ENCODE measurements at regions not wholly inside any gene's neighbourhood (a gene's known extent, or its start where the extent isn't known, plus 50 kb on each side); places are given as distances from the start of the nearest gene placed in this dataset.

GRCh38 chrX:5829469-5829868 lies 399.2 kb downstream of the NLGN4X start:
- in situ Hi-C loops (cut with MboI): no loop called here
- RAD21 ChIA-PET (ENCODE audit: unreplicated experiment): no interaction called here

More at GRCh38 chrX:5829469-5829868, 399.2 kb downstream of the NLGN4X start:
- WGBS (ENCODE audit: insufficient coverage, insufficient replicate concordance, low lambda C conversion rate, missing lambda C conversion rate): 23% methylated on average over 3 of the region's 3 CpGs
- no peak for DNase-seq (ENCODE audit: low read depth, low spot score)
- no peak overlapping the region for H2AFZ ChIP-seq (ENCODE audit: control insufficient read depth, low read depth, low read length)
- no peaks in the 10 kb centered on the region for H3K27me3 ChIP-seq (replicated peaks in 1 of 2; ENCODE audit: control insufficient read depth in 2 of 2, insufficient read depth in 2 of 2, low read length in 1 of 2)
- no peak overlapping the region for H3K4me2 ChIP-seq (ENCODE audit: control insufficient read depth, insufficient read depth)
- ChIA-PET CTCF (no interaction called here), SMC1A (ENCODE audit: uncharacterized antibody, unreplicated experiment) (no interaction called here), POLR2A (no interaction called here)
- no peaks in the 10 kb centered on the region for H4K20me1 ChIP-seq (ENCODE audit: control insufficient read depth, insufficient read depth)
- H3K79me2 ChIP-seq (ENCODE audit: control insufficient read depth, insufficient read depth, low read length): no peaks in the 10 kb centered on the region
- no peak overlapping the region for H3K4me3 ChIP-seq
- no peak for FAIRE-seq
- no peak for TF ChIP-seq IRF5 (IDR thresholded peaks at IDR 0.05; ENCODE audit: borderline replicate concordance)
- TF ChIP-seq CBX3 (IDR thresholded peaks at IDR 0.05; ENCODE audit: borderline replicate concordance, low read depth): no peak
- TF ChIP-seq ZNF384 (IDR thresholded peaks at IDR 0.05; ENCODE audit: borderline replicate concordance, low read depth, low read length): no peak
- no peak for TF ChIP-seq JUND (IDR thresholded peaks at IDR 0.05; ENCODE audit: low read depth, low read length)
- no peak for TF ChIP-seq TBL1XR1 (IDR thresholded peaks at IDR 0.05; ENCODE audit: low read depth, low read length)
- TF ChIP-seq ZBTB11 (CRISPR knock-in tag; IDR thresholded peaks at IDR 0.05): no peak
- TF ChIP-seq REST (IDR thresholded peaks at IDR 0.05; ENCODE audit: low read depth, low read length): no peak
- TF ChIP-seq MAX (IDR thresholded peaks at IDR 0.05; ENCODE audit: low read depth, low read length): no peak
- TF ChIP-seq CREM (IDR thresholded peaks at IDR 0.05; ENCODE audit: low read depth): no peak
- no peak for TF ChIP-seq ZBED1 (IDR thresholded peaks at IDR 0.05; ENCODE audit: borderline replicate concordance)
- no peak for TF ChIP-seq RUNX3 (IDR thresholded peaks at IDR 0.05; ENCODE audit: low read length)
- no peak for TF ChIP-seq CHD4 (IDR thresholded peaks at IDR 0.05)
- no peak for TF ChIP-seq MLLT1 (IDR thresholded peaks at IDR 0.05)
- TF ChIP-seq GABPA (IDR thresholded peaks at IDR 0.05; ENCODE audit: low read depth): no peak
- no peak for TF ChIP-seq ATF7 (IDR thresholded peaks at IDR 0.05; ENCODE audit: low read depth)
- no peak for TF ChIP-seq PAX5 (IDR thresholded peaks at IDR 0.05; ENCODE audit: borderline replicate concordance, low read depth, low read length)
- H3K36me3 ChIP-seq (ENCODE audit: control insufficient read depth in 2 of 2, insufficient read depth in 2 of 2, low read length in 1 of 2): no peaks in the 10 kb centered on the region
- ATAC-seq: no peak
- H3K4me1 ChIP-seq (ENCODE audit: control insufficient read depth, insufficient read depth, low read length): no peaks in the 10 kb centered on the region
- H3K9me3 ChIP-seq (replicated peaks; ENCODE audit: control insufficient read depth, insufficient read depth, low read length): no peaks in the 10 kb centered on the region
- no TSS peak for BruUV-seq (replicated peaks)
- intact Hi-C loops (cut with micrococcal nuclease; ENCODE audit: unreplicated experiment): no loop called here
- no peak overlapping the region for H3K27ac ChIP-seq (ENCODE audit: control insufficient read depth, insufficient read depth)
- H3K9ac ChIP-seq (ENCODE audit: control insufficient read depth, insufficient read depth, low read length): no peak overlapping the region

Measured in GM12878 (cell line).